AG08396 (cell line): ENCODE measurements at regions not wholly inside any gene's neighbourhood (a gene's known extent, or its start where the extent isn't known, plus 50 kb on each side); places are given as distances from the start of the nearest gene placed in this dataset.

ENCODE experiments used
- DNase-seq: peaks from one replicate; pipeline ENCODE4 v3.0.0; 2012; ENCODE audit warnings: low spot score, mixed read lengths

GRCh38 chr5:165834891-165835290 is 2329.5 kb downstream of the MAT2B start:
- DNase-seq: no peak

GRCh38 chr5:165836046-165836445 is 2330.6 kb downstream of the MAT2B start:
- no peak for DNase-seq

- no peak for DNase-seq
Observed at GRCh38 chr5:165837286-165837685, 2331.9 kb downstream of the MAT2B start.

- DNase-seq: no peak
Observed at GRCh38 chr5:165844571-165844970, 2339.2 kb downstream of the MAT2B start.

GRCh38 chr5:165858118-165858517 is 2352.7 kb downstream of the MAT2B start:
- DNase-seq: no peak

- no peak for DNase-seq
Observed at GRCh38 chr5:165859251-165859650, 2353.8 kb downstream of the MAT2B start.

GRCh38 chr5:165863239-165863638 is 2357.8 kb downstream of the MAT2B start:
- DNase-seq: no peak

GRCh38 chr5:165871291-165871690 is 2365.9 kb downstream of the MAT2B start:
- DNase-seq: no peak

GRCh38 chr5:165874851-165875250 is 2369.4 kb downstream of the MAT2B start:
- no peak for DNase-seq

GRCh38 chr5:165876538-165876937 is 2371.1 kb downstream of the MAT2B start:
- DNase-seq: no peak

GRCh38 chr5:165877475-165877874 is 2372.1 kb downstream of the MAT2B start:
- DNase-seq: no peak

GRCh38 chr5:165881259-165881658 is 2375.8 kb downstream of the MAT2B start:
- no peak for DNase-seq

GRCh38 chr5:165882099-165882498 is 2376.7 kb downstream of the MAT2B start:
- no peak for DNase-seq

GRCh38 chr5:165885623-165886350 is 2380.4 kb downstream of the MAT2B start:
- no peak for DNase-seq

GRCh38 chr5:165887147-165887546 is 2381.7 kb downstream of the MAT2B start:
- no peak for DNase-seq

GRCh38 chr5:165892383-165892782 is 2387.0 kb downstream of the MAT2B start:
- DNase-seq: no peak

- DNase-seq: no peak
Observed at GRCh38 chr5:165894916-165895315, 2389.5 kb downstream of the MAT2B start.

- no peak for DNase-seq
Observed at GRCh38 chr5:165903835-165904234, 2387.6 kb upstream of the WWC1 start.

- no peak for DNase-seq
Observed at GRCh38 chr5:165906871-165907270, 2384.6 kb upstream of the WWC1 start.

GRCh38 chr5:165913059-165913458 is 2378.4 kb upstream of the WWC1 start:
- no peak for DNase-seq

GRCh38 chr5:165914456-165914855 is 2377.0 kb upstream of the WWC1 start:
- no peak for DNase-seq

GRCh38 chr5:165919196-165919595 is 2372.2 kb upstream of the WWC1 start:
- DNase-seq: no peak

- no peak for DNase-seq
Observed at GRCh38 chr5:165920655-165921054, 2370.8 kb upstream of the WWC1 start.

GRCh38 chr5:165928971-165929370 is 2362.5 kb upstream of the WWC1 start:
- no peak for DNase-seq
